GM12878 (cell line): ENCODE measurements at regions not wholly inside any gene's neighbourhood (a gene's known extent, or its start where the extent isn't known, plus 50 kb on each side); places are given as distances from the start of the nearest gene placed in this dataset.

Experiments used
- ATAC-seq: fragments of 200-7000 bp; cut with Tn5 transposase; 3 replicates; pipeline ENCODE4 v1.9.1; 2020; ENCODE audit warnings: mild to moderate bottlenecking, moderate library complexity
- BruUV-seq: library from RNA; stranded (reverse); fragments of 400-500 nt; replicated peaks from 2 replicates; lab custom pipeline; 2021; lab: Mats Ljungman, UMichigan
- CTCF ChIA-PET: fragments of 300-600 bp; sonication (Branson Sonifier 250); formaldehyde crosslinking; extraction: SDS; loops from one replicate; lab custom pipeline; 2021; ENCODE audit warnings: inconsistent platforms; lab: Yijun Ruan, JAX
- POLR2A ChIA-PET: fragments of 350-600 bp; formaldehyde crosslinking; extraction: SDS; loops from one replicate; lab custom pipeline; 2021; ENCODE audit warnings: inconsistent platforms; lab: Charles Lee
- RAD21 ChIA-PET: fragments of 300-600 bp; sonication (Branson Sonifier 250); formaldehyde crosslinking; loops from one replicate; lab custom pipeline; 2023; ENCODE audit warnings: antibody characterized with exemption; ENCODE audit not compliant: unreplicated experiment; lab: Charles Lee
- SMC1A ChIA-PET: fragments of 300-600 bp; sonication (Branson Sonifier 250); formaldehyde crosslinking; loops from one replicate; lab custom pipeline; 2023; ENCODE audit not compliant: unreplicated experiment, uncharacterized antibody; lab: Charles Lee
- DNase-seq: peaks from one replicate; pipeline ENCODE4 v3.0.0-alpha.2; 2011; ENCODE audit warnings: low read depth, low spot score
- FAIRE-seq: peaks from 3 replicates; lab custom pipeline; 2011; peaks lifted over from hg19 to GRCh38; lab: Jason Lieb, UNC
- H2AFZ ChIP-seq: 2 replicates; pipeline ENCODE4 v1.6.0; 2011; ENCODE audit warnings: low read depth, low read length, control low read depth; ENCODE audit not compliant: control insufficient read depth
- H3K27ac ChIP-seq: 2 replicates; pipeline ENCODE4 v1.5.1; 2011; ENCODE audit warnings: control low read depth; ENCODE audit not compliant: control insufficient read depth, insufficient read depth
- H3K27me3 ChIP-seq, 2 experiments: replicated peaks in 1 of 2; 2 replicates each; pipeline versions ENCODE4 v1.6.0 to v1.6.1; 2011; ENCODE audit warnings: low read length in 1 of 2; ENCODE audit not compliant: control insufficient read depth in 2 of 2, insufficient read depth in 2 of 2
- H3K36me3 ChIP-seq, 2 experiments: 2 replicates each; pipeline ENCODE4 v1.5.1; 2011; ENCODE audit warnings: low read length in 1 of 2; ENCODE audit not compliant: control insufficient read depth in 2 of 2, insufficient read depth in 2 of 2
- H3K4me1 ChIP-seq: 2 replicates; pipeline ENCODE4 v1.6.1; 2011; ENCODE audit warnings: mild to moderate bottlenecking, low read length, moderate library complexity, mixed read lengths; ENCODE audit not compliant: control insufficient read depth, insufficient read depth
- H3K4me2 ChIP-seq: 2 replicates; pipeline ENCODE4 v1.6.0; 2011; ENCODE audit warnings: control low read depth; ENCODE audit not compliant: control insufficient read depth, insufficient read depth
- H3K4me3 ChIP-seq: fragments of 200-600 bp; sonication (generic); 2 replicates; pipeline ENCODE4 v1.5.1; 2016
- H3K79me2 ChIP-seq: 2 replicates; pipeline ENCODE4 v1.6.0; 2011; ENCODE audit warnings: low read length; ENCODE audit not compliant: control insufficient read depth, insufficient read depth
- H3K9ac ChIP-seq: 2 replicates; pipeline ENCODE4 v1.8.0; 2011; ENCODE audit warnings: low read length, control low read depth, mixed read lengths; ENCODE audit not compliant: control insufficient read depth, insufficient read depth
- H3K9me3 ChIP-seq: replicated peaks from 3 replicates; pipeline ENCODE4 v1.5.1; 2011; ENCODE audit warnings: mild to moderate bottlenecking, low read length; ENCODE audit not compliant: control insufficient read depth, insufficient read depth
- H4K20me1 ChIP-seq: 2 replicates; pipeline ENCODE4 v1.6.0; 2011; ENCODE audit not compliant: control insufficient read depth, insufficient read depth
- CBX3 ChIP-seq: fragments of 200-600 bp; sonication (generic); IDR thresholded peaks from 2 replicates; pipeline ENCODE4 v1.6.1; 2016; ENCODE audit warnings: low read depth, borderline replicate concordance
- CHD2 ChIP-seq: IDR thresholded peaks from 2 replicates; pipeline ENCODE4 v1.6.1; 2011; ENCODE audit warnings: low read depth, low read length, improper control_type of control experiment, borderline replicate concordance
- NR2C2 ChIP-seq: IDR thresholded peaks from 2 replicates; pipeline ENCODE4 v1.6.1; 2011; ENCODE audit warnings: borderline replicate concordance, low read depth; ENCODE audit not compliant: control insufficient read depth, insufficient read length
- RCOR1 ChIP-seq: conservative IDR thresholded peaks from 2 replicates; pipeline ENCODE4 v1.6.1; 2012; ENCODE audit warnings: low read depth, low read length, improper control_type of control experiment
- SIX5 ChIP-seq: IDR thresholded peaks from 2 replicates; pipeline ENCODE4 v1.6.1; 2011; ENCODE audit warnings: mild to moderate bottlenecking, low read depth, low read length, moderate library complexity; ENCODE audit not compliant: severe bottlenecking
- STAT1 ChIP-seq: fragments of 450-650 bp; conservative IDR thresholded peaks from 2 replicates; pipeline ENCODE4 v1.6.1; 2014; ENCODE audit warnings: antibody characterized with exemption, mild to moderate bottlenecking
- TCF7 ChIP-seq: IDR thresholded peaks from 2 replicates; pipeline ENCODE4 v1.6.1; 2014; ENCODE audit warnings: antibody characterized with exemption, borderline replicate concordance
- USF1 ChIP-seq: IDR thresholded peaks from 2 replicates; pipeline ENCODE4 v1.6.1; 2011; ENCODE audit warnings: borderline replicate concordance, low read depth, mild to moderate bottlenecking, moderate library complexity, mixed read lengths, low read length; ENCODE audit not compliant: insufficient read depth; ENCODE audit errors: extremely low read length
- YBX1 ChIP-seq: fragments of 450-650 bp; IDR thresholded peaks from 2 replicates; pipeline ENCODE4 v1.6.1; 2016; ENCODE audit warnings: antibody characterized with exemption
- ZNF217 ChIP-seq: fragments of 450-650 bp; IDR thresholded peaks from 2 replicates; pipeline ENCODE4 v1.6.1; 2017; ENCODE audit warnings: antibody characterized with exemption, mild to moderate bottlenecking
- ZNF274 ChIP-seq: IDR thresholded peaks from one replicate; pipeline ENCODE4 v1.8.0; 2011; ENCODE audit not compliant: insufficient read length, insufficient read depth
- WGBS: methylation state at CpG from one replicate; pipeline ENCODE4 v1.1.6; 2016; ENCODE audit warnings: low lambda C conversion rate; ENCODE audit not compliant: insufficient replicate concordance, insufficient coverage; ENCODE audit errors: missing lambda C conversion rate; 5-methylcytosine and 5-hydroxymethylcytosine counted together
- in situ Hi-C: fragments of 300-500 bp; cut with MboI; formaldehyde crosslinking; loops from 9 replicates; pipeline ENCODE4 v1.14.3; 2018; ENCODE audit warnings: mixed read lengths
- intact Hi-C: fragments of 100-400 bp; cut with micrococcal nuclease; formaldehyde crosslinking; loops from one replicate; pipeline ENCODE4 v1.14.2; 2022; ENCODE audit not compliant: unreplicated experiment
- TF ChIP-seq, protein P1 (sequence below): IDR thresholded peaks from 2 replicates; pipeline ENCODE4 v1.6.1; 2012; ENCODE audit warnings: low read depth, low read length, improper control_type of control experiment

- ATAC-seq = no peak
- Histone ChIP-seq H3K9ac (no peak overlapping the region), H3K4me2 (no peak overlapping the region), H3K79me2 (no peaks in the 10 kb centered on the region), H3K9me3 (no peaks in the 10 kb centered on the region), H3K4me1 (no peaks in the 10 kb centered on the region), H3K27me3 (peaks cover 2 to 6% of the 10 kb centered on the region in 2 experiments; a peak in 2 of 4 replicates), H4K20me1 (no peaks in the 10 kb centered on the region), H3K4me3 (no peak overlapping the region), H2AFZ (no peak overlapping the region), H3K36me3 (no peaks in the 10 kb centered on the region), H3K27ac (no peak overlapping the region)
- in situ Hi-C loops (no loop called here), intact Hi-C loops (no loop called here)
- RAD21 ChIA-PET = no interaction called here
- no peak for FAIRE-seq
- no TSS peak for BruUV-seq
- POLR2A ChIA-PET = no interaction called here
- 53% methylated on average over 7 of the region's 8 CpGs for WGBS
- CTCF ChIA-PET = interaction anchor here (1.4 kb wide), 1 partner anchor 453 kb away, joined by 3 read pairs; no protein-coding TSS in a partner anchor
- TF ChIP-seq CHD2 = no peak
- no peak for TF ChIP-seq RCOR1
- TF ChIP-seq STAT1 = no peak
- TF ChIP-seq SIX5 = no peak
- TF ChIP-seq YBX1 = no peak
- TF ChIP-seq TCF7 = no peak
- no peak for TF ChIP-seq CBX3
- no peak for TF ChIP-seq ZNF217
- DNase-seq = no peak
- SMC1A ChIA-PET = no interaction called here
Measured at GRCh38 chr6:167446046-167446445, 121.2 kb downstream of the TTLL2 start.

GRCh38 chr6:167446971-167447370 is 122.1 kb downstream of the TTLL2 start:
- H3K27ac ChIP-seq = no peak overlapping the region
- in situ Hi-C loops (no loop called here), intact Hi-C loops (no loop called here)
- ChIA-PET CTCF (no interaction called here), RAD21 (no interaction called here), SMC1A (no interaction called here), POLR2A (no interaction called here)
- no peak overlapping the region for H3K4me3 ChIP-seq
- ATAC-seq (no peak), FAIRE-seq (no peak), DNase-seq (no peak)
- no peak overlapping the region for H3K9ac ChIP-seq
- no peaks in the 10 kb centered on the region for H3K79me2 ChIP-seq
- H3K4me2 ChIP-seq = no peak overlapping the region
- peaks cover 2 to 6% of the 10 kb centered on the region in 2 experiments; a peak in 2 of 4 replicates for H3K27me3 ChIP-seq
- no peaks in the 10 kb centered on the region for H3K9me3 ChIP-seq
- WGBS = 58% methylated on average over 9 of the region's 9 CpGs
- no peaks in the 10 kb centered on the region for H3K36me3 ChIP-seq
- no peaks in the 10 kb centered on the region for H3K4me1 ChIP-seq
- no peak overlapping the region for H2AFZ ChIP-seq
- BruUV-seq = no TSS peak
- no peaks in the 10 kb centered on the region for H4K20me1 ChIP-seq
- TF ChIP-seq NR2C2 (no peak), USF1 (no peak), ZNF274 (no peak)
- TF ChIP-seq, protein P1, sequence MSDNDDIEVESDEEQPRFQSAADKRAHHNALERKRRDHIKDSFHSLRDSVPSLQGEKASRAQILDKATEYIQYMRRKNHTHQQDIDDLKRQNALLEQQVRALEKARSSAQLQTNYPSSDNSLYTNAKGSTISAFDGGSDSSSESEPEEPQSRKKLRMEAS = no peak
